ENCODE measurements at regions not wholly inside any gene's neighbourhood (a gene's known extent, or its start where the extent isn't known, plus 50 kb on each side); places are given as distances from the start of the nearest gene placed in this dataset.

GRCh38 chr5:63719147-63719546 is 243.1 kb downstream of the HTR1A start:
- no peak for DNase-seq

DNA sequence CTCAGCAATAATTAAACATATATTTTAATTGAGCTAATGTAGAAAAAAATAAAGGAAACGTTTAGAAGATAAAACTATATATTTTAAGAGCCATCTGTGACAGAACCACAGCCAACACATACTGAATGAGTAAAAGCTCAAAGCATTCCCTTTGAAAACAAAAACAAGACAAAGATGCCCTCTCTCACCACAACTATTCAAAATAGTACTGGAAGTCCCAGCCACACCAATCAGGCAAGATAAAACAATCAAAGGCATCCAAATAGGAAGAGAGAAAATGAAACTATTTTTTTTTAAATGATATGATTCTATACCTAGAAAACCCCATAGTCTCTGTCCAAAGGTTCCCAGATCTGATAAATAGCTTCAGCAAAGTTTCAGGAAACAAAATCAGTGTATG is 262.0 kb downstream of the HTR1A start:
- DNase-seq, result no peak

DNA sequence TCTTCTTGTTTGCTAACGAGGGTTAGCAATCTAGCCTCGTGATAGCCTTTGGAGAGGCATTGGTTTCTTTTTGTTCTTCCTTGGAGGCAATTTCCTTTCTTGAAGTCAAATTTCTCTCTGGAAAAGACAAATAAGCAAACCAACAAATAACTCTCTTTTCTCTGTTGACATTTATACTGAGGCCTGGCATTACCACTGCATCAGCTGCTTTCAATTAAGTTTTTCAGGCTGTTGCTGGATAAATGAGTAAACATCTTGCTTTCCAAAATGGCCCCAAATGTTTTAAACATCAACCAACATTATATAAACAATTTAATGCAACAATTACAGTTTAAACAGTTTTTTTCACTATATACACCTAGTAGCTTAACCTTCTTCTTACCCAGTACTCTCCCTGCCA is 264.4 kb downstream of the HTR1A start:
- DNase-seq, result no peak

DNA sequence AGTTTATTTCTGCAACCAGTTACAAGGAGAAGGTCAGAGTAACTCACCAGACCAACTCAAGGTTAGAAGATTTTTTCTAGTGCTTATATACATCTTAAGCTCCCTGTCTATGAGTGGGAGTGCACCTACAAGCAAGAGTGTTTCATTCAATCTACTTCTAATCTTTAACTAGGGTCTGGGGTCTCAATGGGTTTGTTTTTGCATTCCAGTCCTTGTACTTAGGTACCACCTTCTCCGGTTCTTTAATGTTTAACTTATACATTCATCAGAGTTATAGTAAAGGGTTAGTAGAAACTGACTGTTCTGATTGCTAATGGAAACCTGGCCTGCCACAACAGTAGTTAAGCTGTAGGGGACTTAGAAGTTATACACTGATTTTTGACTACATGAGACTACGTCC is 271.7 kb downstream of the HTR1A start:
- no peak for DNase-seq

- no peak for DNase-seq
These were observed 274.3 kb downstream of the HTR1A start for GRCh38 chr5:63687854-63688516.

- no peak for DNase-seq
These were observed 275.3 kb downstream of the HTR1A start for GRCh38 chr5:63686938-63687337.

- DNase-seq, result no peak
These were observed 276.1 kb downstream of the HTR1A start for GRCh38 chr5:63686181-63686580.

- no peak for DNase-seq
These were observed 276.8 kb downstream of the HTR1A start for GRCh38 chr5:63685454-63685853.

GRCh38 chr5:63674881-63675280 is 287.4 kb downstream of the HTR1A start:
- DNase-seq, result no peak

GRCh38 chr5:63655043-63655442 is 307.2 kb downstream of the HTR1A start:
- DNase-seq, result no peak

GRCh38 chr5:63650581-63650980 is 311.7 kb downstream of the HTR1A start:
- DNase-seq, result no peak

DNA sequence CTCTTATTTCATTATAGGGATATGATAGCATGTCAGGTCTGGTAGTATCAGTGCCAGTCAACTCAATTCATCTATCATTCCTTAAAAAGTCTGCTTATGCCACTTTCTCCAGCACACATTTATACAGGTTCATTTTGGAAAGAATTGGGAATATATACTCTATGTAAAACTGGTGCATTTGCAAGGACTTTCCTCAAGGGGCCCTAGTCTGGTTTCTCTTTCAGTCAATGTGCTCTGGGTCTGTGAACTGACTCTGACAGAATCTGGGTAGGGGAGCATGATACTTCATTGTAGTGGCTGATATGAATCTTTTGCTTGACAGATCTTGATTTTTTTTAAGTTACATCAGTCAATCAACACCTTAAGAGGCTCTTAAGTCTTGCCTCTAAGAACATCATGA is 313.9 kb downstream of the HTR1A start:
- no peak for DNase-seq

DNA sequence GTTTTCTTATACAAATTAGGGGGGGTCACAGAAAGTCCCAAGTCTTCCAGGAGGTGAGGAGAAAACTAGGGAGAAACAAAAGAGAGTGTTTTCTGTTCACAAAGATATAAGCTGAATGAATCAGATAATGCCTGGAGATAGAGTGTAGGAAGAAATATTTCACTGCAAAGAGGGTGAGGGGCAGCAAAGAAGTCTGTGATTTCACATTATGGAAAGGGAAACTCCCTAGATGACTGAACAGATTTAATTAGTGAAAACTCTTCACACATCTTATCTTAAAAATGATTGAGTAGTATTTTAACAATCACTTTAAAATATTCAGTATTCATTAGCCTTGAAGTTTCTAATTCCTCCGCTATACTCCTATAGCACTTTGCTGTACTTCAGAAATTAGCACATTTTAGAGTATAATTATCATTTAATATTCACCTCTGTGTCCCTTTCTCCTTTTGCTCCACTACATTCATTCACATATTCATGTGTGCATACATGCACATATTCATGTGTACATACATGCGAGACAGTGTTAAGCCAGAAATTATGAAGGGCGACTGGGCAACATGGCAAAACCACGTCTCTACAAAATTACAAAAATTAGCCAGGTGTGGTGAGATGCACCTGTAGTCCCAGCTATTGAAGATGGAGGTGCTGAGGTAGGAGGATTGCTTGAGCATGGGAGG is 332.2 kb downstream of the HTR1A start:
- DNase-seq, result no peak

DNA sequence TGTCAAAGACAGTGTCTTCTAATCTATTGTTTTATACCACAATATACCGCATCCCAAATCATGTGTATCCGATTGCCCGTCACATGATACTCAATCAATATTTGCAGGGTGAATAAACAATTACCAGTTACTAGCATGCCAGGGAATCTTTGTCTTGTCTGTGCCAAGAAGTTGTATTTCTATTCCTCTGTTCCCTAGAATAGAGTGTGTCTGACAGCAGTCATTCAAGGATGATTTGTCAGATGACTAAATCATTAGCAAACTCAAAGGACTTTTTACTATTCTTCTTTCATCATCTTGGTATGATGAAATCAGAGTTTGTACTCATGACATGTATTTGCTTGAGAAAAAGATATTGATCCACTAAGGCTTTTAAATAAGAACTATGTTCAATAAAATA is 348.8 kb downstream of the HTR1A start:
- DNase-seq, result no peak

DNA sequence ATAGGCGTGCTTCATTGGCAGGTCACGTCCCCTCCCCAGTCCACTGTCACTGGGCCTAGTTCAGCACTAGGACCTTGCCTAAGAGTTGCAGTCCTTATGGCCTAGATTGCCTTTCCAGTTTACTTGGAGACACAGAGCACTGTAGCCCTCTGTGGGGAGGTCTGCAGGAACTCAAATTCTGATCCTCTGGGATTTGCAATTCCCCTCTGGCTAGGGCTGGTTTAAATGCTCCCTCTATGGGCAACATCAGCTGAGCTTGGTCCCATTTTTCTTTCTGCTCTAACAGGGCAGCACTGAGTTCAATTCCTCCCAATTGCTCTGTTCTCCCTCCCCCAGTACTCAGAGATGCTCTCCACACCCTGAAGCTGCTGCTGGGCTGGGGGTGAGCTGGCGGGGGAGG is 358.2 kb downstream of the HTR1A start:
- DNase-seq, result no peak

- no peak for DNase-seq
These were observed 359.3 kb downstream of the HTR1A start for GRCh38 chr5:63602971-63603370.

DNA sequence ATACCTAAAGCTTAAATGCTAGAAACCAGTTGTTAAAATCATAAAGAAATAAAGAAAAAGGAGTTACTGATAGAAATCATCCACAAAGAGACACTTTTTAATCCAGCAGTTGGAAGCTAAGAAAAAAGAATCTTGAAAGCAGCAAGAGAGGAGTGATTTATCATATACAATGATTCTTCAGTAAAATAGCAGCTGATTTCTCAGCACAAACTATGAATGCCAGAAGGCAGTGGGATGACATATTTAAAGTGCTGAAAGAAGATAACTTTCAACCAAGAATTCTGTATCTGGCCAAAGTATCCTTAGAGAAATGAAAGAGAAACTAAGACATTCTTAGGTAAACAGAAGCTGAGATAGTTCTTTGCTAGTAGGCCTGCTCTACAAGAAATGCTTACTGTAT is 366.0 kb downstream of the HTR1A start:
- DNase-seq, result no peak

GRCh38 chr5:63573380-63573779 is 388.9 kb downstream of the HTR1A start:
- no peak for DNase-seq

DNA sequence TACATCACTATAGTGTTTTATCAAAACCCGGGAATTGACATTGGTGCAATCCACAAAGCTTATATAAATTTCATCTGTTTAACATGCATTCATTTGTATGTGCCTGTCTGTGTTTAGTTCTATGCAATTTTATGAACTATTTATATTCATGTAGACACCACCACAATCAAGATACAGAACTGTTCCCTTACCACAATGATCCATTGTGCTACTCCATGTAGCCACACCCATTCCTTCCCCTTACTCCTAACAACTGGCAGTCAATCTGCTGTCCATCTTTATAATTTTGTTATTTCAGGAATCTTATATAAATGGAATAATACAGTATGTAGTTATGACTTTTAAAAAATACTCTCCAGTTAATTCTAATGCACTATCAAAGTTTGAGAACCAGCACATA is 389.5 kb downstream of the HTR1A start:
- no peak for DNase-seq

DNA sequence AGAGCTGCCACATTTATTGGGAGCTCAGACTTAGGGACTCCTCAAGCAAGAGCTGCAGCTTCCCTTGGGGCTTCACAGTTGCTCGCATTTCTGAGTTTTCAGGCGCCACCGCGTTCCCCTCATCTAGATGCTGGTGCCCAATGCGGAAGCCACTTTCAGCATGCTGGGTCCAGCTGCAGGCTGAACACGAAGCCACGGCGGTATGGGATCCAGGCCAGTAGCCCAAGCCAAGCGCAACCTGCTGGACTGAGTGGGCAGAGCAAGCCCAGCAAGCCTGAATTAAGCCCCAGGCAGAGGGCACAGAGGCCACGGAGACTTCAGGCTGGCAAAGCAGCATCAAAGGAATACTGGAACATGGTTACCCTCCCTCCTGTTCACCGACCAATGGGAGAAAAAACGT is 391.5 kb downstream of the HTR1A start:
- no peak for DNase-seq

- DNase-seq, result no peak
These were observed 397.5 kb downstream of the HTR1A start for GRCh38 chr5:63564789-63565188.

DNA sequence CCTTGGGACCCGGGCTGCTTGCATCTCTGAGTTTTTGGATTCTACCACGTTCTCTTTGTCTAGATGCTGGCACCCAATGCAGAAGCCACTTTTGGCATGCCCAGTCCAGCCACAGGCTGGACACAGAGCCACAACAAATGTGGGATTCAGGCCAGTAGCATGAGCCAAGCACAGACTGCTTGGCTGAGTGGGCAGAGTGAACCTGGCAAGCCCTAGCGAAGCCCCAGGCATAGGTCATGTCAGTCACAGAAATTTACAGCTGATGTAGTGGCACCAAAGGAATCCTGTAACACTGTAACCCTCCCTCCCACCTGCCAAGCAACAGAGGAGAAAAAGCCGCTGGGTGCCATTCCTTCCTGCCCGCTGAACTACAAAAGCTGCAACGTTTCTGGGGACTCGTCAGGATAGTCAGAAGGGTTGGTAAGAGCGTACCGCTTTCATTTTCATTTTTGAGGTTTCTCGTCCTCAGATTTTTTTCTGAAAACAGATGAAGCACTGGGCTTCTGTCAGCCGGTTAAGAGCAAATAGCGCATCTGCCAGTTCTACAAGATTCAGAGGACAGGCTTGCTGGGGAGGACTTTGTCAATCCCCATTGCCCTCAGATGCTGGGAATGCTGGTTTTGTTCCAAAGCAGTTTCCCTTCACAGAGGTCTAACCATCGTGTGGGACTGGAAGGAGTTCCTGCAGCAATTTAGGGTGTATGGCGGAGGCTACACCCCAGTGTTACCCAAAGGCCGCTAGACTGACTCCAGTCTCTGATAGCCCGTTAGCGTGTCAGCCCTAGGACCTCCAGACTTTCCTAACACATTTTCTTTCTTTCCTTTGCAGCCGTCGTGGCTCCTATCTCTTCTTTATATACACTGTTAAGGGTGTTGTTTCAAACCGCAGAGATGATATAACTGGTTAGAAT is 399.0 kb downstream of the HTR1A start:
- no peak for DNase-seq

DNA sequence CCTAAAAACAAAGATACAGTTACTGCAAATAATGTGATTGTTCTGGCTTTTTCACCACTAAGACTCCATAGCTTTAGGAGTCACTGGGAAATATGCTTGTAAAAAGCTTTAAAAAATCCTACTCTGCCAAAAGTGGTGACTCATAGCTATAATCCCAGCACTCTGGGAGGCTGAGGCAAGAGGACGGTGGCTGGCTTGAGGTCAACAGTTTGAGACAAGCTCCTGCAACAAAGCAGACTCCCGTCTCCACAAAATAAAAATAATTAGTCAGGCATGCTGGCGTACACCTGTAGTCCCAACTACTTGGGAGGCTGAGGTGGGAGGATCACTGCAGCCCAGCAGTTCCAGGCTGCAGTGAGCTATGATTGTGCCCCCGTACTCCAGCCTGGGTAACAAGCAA is 406.4 kb downstream of the HTR1A start:
- DNase-seq, result no peak

DNA sequence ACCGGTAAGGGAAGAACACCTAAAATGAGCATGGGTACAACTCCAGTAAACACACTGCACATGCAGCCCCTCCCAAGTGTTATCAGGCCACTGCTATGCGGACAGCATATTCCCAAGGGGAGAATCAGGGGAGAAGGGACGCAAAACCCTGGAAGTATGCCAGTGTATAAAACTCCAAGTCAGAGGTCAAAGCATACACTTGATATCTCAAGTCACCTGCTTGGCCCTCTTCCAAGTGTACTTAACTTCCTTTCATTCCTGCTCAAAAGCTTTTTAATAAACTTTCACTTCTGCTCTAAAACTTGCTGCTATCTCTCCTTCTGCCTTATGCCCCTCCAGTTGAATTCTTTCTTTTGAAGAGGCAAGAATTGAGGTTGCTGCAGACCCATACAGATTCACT is 408.1 kb downstream of the HTR1A start:
- DNase-seq, result no peak
